GM21737 (cell line): ENCODE measurements at regions not wholly inside any gene's neighbourhood (a gene's known extent, or its start where the extent isn't known, plus 50 kb on each side); places are given as distances from the start of the nearest gene placed in this dataset.

Experiments
- ATAC-seq: cut with Tn5 transposase; IDR thresholded peaks from one replicate; pipeline ENCODE4 v1.9.1; 2021; ENCODE audit warnings: mild to moderate bottlenecking, moderate library complexity; ENCODE audit not compliant: unreplicated experiment

DNA sequence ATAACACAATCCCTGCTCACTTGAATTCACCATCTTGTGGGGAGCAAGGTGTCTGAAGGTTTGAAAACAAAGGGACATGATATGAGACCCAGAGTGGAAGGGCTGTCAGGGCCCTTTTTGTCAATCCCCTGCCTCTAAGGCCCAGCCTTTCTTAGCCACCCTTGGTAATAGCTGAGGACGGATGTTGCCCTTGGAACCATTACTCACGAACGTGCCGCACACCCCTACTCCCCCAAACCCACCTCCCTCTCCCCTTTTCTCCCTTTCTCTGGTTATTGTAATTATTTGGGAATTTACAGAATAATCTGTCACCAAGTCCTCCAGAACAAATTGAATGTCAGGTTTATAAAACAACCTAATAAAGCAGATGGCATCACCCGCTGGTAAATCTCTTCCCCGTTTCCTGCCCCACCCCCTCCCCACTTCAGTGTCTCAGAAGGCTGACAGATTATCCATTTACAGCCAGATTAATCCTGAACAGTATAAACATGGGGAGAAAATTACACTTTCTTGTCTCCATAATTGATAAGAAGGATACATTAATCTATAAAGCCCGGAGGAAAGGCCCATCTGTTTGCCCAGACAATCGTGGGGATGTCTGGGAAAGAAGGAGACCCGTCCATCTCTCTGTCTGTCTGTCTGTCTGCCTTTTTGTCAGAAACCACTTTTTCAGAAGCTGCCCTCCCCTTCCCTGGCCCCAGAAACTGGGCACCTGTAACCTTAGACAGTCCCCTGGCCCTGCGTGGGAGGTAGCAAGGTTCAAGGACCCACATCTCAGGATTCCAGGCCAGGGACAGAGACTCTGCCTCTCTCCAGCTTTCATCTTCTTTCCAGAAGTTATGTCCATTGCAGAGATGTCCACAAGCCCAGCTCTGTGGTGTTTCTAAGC lies 60.6 kb upstream of the CD34 start:
- ATAC-seq: no peak

- no peak for ATAC-seq
Observed at GRCh38 chr1:207970329-207971233, 59.7 kb upstream of the CD34 start.

DNA sequence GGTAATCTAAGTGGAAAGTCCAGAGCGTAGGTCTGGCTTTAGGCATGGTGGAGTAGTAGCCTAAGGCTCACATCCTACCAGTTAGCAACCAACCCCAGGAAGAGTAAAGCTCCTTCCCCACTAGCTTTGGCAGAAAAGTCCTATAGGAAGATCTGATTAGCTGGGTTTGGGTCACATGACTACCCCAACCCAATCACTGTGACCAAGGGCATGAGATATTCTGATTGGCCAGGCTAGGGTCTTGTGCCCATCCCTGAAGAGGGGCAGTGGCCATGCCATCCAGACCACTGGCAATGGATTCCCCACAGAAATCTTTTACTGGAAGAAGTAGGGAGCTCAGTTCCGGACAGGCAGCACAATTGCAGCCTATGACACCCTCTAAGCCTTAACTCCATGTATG lies 58.6 kb upstream of the CD34 start:
- ATAC-seq: no peak

DNA sequence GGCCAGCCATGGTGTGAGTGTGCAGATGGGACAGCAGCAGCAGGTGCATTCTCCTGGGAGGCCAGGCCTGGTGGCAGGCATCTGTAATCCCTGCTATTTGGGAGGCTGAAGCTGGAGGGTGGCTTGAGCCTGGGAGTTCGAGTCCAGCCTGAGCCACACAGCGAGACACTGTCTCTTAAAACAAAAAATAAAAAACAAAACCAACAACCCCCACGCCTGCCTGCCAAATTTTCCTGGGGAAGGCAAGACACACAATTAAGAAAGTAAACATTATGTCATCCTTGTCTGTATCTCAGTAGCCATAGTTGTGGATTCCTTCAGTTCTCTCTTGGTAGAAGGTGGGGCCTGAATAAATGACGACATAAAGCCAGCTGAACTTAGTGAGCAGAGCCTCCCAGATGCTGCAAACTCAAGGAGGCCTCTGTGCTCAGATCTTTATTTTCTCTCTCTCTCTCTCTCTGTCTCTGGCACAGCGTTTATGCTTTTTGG lies 57.6 kb upstream of the CD34 start:
- no peak for ATAC-seq

GRCh38 chr1:207967703-207968102 lies 56.8 kb upstream of the CD34 start:
- no peak for ATAC-seq

DNA sequence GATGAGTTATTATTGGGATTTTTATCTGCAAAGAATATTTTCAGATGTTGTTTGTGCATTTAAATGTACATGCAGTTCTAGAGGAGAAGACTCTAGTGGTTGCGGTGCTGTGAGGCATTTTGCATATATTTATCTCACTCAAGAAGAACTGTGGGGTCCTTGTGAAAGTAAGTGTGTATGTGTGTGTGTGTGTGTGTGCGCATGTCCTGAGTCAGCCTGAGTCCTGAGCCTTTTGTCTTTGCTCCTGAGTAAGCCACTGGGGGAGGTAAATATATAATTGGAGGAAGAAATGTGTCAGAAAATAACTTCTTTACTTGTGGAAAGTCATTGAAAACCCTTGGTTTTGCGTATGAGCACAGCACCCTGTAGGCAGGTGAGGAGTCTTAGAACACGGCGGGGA lies 55.6 kb upstream of the CD34 start:
- no peak for ATAC-seq

GRCh38 chr1:207965392-207966387 lies 54.8 kb upstream of the CD34 start:
- no peak for ATAC-seq

DNA sequence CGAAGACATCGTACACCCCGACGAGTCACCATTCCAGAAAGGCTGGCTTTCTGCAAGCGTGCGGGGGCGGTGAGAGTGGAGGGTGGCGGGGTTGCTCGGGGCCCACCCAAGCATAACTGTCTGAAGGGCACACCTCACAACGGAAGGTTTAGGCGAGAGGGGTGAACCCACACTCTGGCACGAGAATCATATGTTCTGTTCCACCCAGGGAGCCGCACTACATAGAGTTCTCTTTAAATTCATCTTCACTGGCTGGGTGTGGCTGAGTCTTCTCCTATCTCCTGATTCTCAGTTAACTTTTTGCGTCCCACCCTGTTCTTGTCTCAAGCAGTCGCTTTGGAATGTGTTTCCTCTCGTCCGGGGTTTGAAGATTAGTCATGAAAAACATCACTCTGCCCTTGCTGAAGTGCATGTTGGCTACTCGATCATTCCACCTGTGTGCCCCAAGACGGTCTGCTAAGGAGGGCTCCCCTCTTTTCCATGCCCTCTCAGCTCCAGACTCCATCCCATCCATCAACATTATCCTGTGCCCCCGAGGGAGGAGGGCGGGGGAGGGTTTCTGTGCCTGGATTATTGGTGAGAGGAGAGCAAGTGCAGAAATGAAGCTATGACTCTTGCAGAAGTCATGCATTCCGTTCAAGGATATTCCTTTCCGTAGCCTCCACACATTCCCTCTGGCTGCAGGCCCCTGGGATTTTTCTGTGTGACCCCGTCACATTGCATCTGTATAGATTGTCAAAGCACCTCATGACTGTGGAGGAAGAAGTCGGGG lies 53.5 kb upstream of the CD34 start:
- no peak for ATAC-seq

DNA sequence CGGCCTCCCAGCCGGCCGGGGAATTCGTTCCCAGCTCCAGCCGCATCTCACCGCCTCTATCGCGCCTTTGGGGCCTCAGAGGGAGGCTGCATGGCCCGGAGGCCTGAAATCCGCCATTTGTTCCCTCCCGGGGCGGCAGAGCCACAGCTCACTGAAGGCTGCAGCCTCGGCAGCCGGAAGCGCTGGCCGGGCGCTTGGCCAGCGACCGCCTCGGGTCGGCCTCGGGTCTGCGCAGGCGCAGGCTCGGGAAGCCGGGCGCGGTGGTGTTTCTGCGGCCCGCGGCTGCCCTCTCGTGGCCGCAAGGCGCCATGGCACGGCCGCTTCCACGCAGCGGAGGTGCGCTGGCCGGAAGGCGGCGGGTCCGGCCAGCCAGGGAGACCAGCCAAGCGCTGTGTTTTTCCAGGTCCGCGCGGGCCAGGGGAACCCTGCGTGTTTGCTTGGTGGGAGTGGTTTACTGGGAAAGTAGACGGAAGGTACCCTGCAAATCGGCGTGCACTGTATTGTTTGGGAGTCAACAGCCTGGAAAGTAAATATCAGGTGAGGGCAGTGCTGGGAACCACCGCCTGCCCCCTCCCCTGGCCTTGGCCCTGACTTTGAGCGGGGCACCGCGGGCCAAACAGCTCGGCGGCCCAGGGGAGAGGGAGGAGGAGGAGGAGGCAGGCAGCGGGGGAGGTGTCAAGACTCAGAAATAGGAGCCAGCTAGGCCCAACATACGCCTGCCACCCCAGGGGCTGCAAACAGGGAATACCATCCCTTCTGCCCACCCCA lies 52.7 kb upstream of the CD34 start:
- ATAC-seq: peak; percentile 89

- peak; percentile 5 for ATAC-seq
Observed at GRCh38 chr1:207962716-207963426, 51.9 kb upstream of the CD34 start.
